Uterus (tissue), 3 donors: ENCODE measurements at regions not wholly inside any gene's neighbourhood (a gene's known extent, or its start where the extent isn't known, plus 50 kb on each side); places are given as distances from the start of the nearest gene placed in this dataset.

Source experiments
- DNase-seq, 2 donors: peaks; one replicate each; pipeline ENCODE4 v3.0.0-alpha.2; 2019 to 2020
- H3K27ac ChIP-seq, 2 donors: fragments of 200-600 bp; sonication (generic); 1 replicate in 1 of 2; 2 replicates in 1 of 2; pipeline ENCODE4 v1.5.1; 2016 to 2018
- H3K27me3 ChIP-seq, 2 donors: fragments of 200-600 bp; sonication (generic); one replicate each; pipeline ENCODE4 v1.5.1; 2018 to 2019; ENCODE audit warnings: control low read depth in 1 of 2
- H3K36me3 ChIP-seq, 2 donors: fragments of 200-600 bp; sonication (generic); one replicate each; pipeline ENCODE4 v1.5.1; 2019; ENCODE audit warnings: control low read depth in 1 of 2
- H3K4me1 ChIP-seq, 2 donors: fragments of 200-600 bp; sonication (generic); one replicate each; pipeline ENCODE4 v1.5.1; 2018 to 2019; ENCODE audit warnings: control low read depth in 1 of 2
- H3K4me3 ChIP-seq, 2 donors: fragments of 200-600 bp; sonication (generic); 1 replicate in 1 of 2; 2 replicates in 1 of 2; pipeline ENCODE4 v1.5.1; 2018 to 2019; ENCODE audit warnings: mild to moderate bottlenecking in 1 of 2
- H3K9me3 ChIP-seq, 2 donors: fragments of 200-600 bp; sonication (generic); one replicate each; pipeline ENCODE4 v1.5.1; 2019; ENCODE audit warnings: control low read depth in 1 of 2
- CTCF ChIP-seq, 4 experiments: fragments of 200-600 bp in 2 of 4; fragments of 450-650 bp in 2 of 4; sonication (generic) in 2 of 4; IDR thresholded peaks; one replicate each; pipeline ENCODE4 v1.5.1; 2016 to 2019; ENCODE audit warnings: antibody characterized with exemption in 4 of 4, mild to moderate bottlenecking in 2 of 4, moderate library complexity in 1 of 4
- POLR2A ChIP-seq, 2 donors: fragments of 450-650 bp; IDR thresholded peaks; one replicate each; pipeline ENCODE4 v1.6.1; 2016; ENCODE audit warnings: antibody characterized with exemption in 2 of 2, mild to moderate bottlenecking in 1 of 2, moderate library complexity in 1 of 2
- intact Hi-C: fragments of 100-400 bp; cut with DNase I; formaldehyde crosslinking; loops from one replicate; pipeline ENCODE4 v1.15.1; 2023; ENCODE audit warnings: low total_unique reads
- donor health status: DM: yes; HTN: yes; CAD: no.

- no peak overlapping the region for H3K4me3 ChIP-seq
- H3K4me1 ChIP-seq: no peaks in the 10 kb centered on the region
- H3K36me3 ChIP-seq: no peaks in the 10 kb centered on the region
- intact Hi-C loops: no loop called here
- no peak overlapping the region for H3K27ac ChIP-seq
- H3K27me3 ChIP-seq: no peaks in the 10 kb centered on the region
- no peak for DNase-seq
- H3K9me3 ChIP-seq: no peaks in the 10 kb centered on the region
- TF ChIP-seq CTCF (IDR thresholded peaks at IDR 0.05) (no peak), POLR2A (IDR thresholded peaks at IDR 0.05) (no peak)
Measured at GRCh38 chr19:31149441-31149941, 199.7 kb downstream of the TSHZ3 start.

- no peak for DNase-seq
- Histone ChIP-seq H3K27me3 (no peaks in the 10 kb centered on the region), H3K9me3 (no peaks in the 10 kb centered on the region), H3K4me1 (no peaks in the 10 kb centered on the region), H3K4me3 (no peak overlapping the region), H3K36me3 (no peaks in the 10 kb centered on the region), H3K27ac (no peak overlapping the region)
- intact Hi-C loops: no loop called here
- no peak for TF ChIP-seq CTCF (IDR thresholded peaks at IDR 0.05)
- no peak for TF ChIP-seq POLR2A (IDR thresholded peaks at IDR 0.05)
Measured at GRCh38 chr19:31148671-31149070, 200.6 kb downstream of the TSHZ3 start.

DNA sequence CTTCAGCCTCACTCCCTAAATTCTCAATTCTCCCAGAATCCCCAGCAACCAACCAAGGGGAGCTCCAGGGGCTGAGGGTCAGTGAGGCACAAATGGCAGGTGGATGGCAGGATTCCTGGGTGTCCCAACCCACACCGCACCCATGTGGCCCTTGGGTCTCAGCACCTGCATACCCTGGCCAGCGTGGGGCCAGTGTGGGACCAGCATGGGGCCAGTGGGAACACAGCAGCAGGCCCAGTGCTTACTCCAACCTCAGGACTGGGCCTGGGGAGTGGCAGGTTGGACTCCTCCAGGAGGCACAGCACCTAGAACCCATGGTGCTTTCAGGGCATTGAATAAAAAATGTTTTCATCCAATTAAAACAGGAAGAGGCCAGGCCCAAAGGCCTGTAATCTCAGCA, 202.0 kb downstream of the TSHZ3 start:
- Histone ChIP-seq H3K27ac (no peak overlapping the region), H3K27me3 (no peaks in the 10 kb centered on the region), H3K4me3 (no peak overlapping the region), H3K9me3 (no peaks in the 10 kb centered on the region), H3K36me3 (no peaks in the 10 kb centered on the region), H3K4me1 (no peaks in the 10 kb centered on the region)
- intact Hi-C loops: no loop called here
- TF ChIP-seq POLR2A (IDR thresholded peaks at IDR 0.05) (no peak), CTCF (IDR thresholded peaks at IDR 0.05) (no peak)
- DNase-seq: no peak

DNA sequence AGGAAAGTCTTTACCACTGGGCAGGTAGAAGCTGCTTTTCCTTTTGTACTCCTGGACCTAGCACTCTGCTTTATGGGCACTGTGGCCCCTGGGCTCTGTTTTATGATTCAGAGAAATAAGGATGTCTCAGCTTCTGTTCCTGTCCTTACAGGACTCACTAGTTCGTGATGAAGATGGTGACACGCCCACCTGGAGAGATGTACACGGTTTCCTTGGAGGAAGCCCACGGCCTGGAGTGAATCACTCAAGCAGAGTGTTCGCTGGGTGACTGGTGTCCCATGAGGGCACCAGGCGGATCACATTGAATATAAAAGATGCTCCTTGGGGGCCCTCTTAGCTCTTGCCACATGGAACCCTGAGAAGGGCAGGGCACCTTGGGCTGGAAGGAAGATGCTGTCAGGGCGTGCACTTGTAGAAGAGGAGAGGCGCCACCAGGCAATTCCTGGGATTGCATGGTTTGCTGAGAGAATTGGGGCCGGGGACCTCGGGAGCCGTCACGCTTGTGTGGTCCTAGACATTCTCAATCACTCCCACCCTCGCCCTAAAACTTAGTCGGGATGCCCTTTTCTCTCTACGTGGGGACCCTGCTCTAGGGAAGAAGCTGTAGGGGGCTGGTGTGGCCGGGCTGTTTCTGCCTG, 202.6 kb downstream of the TSHZ3 start:
- intact Hi-C loops: no loop called here
- DNase-seq: no peak

More for the DNA sequence above, 202.6 kb downstream of the TSHZ3 start:
- Histone ChIP-seq H3K27me3 (no peaks in the 10 kb centered on the region), H3K36me3 (no peaks in the 10 kb centered on the region), H3K4me3 (no peak overlapping the region), H3K4me1 (no peaks in the 10 kb centered on the region), H3K9me3 (no peaks in the 10 kb centered on the region), H3K27ac (no peak overlapping the region)
- no peak for TF ChIP-seq CTCF (IDR thresholded peaks at IDR 0.05)
- TF ChIP-seq POLR2A (IDR thresholded peaks at IDR 0.05): no peak
